ENCODE measurements at regions not wholly inside any gene's neighbourhood (a gene's known extent, or its start where the extent isn't known, plus 50 kb on each side); places are given as distances from the start of the nearest gene placed in this dataset.

- no peak for DNase-seq (ENCODE audit: insufficient read length, low spot score)
- FAIRE-seq: no peak
- TF ChIP-seq, protein P1, sequence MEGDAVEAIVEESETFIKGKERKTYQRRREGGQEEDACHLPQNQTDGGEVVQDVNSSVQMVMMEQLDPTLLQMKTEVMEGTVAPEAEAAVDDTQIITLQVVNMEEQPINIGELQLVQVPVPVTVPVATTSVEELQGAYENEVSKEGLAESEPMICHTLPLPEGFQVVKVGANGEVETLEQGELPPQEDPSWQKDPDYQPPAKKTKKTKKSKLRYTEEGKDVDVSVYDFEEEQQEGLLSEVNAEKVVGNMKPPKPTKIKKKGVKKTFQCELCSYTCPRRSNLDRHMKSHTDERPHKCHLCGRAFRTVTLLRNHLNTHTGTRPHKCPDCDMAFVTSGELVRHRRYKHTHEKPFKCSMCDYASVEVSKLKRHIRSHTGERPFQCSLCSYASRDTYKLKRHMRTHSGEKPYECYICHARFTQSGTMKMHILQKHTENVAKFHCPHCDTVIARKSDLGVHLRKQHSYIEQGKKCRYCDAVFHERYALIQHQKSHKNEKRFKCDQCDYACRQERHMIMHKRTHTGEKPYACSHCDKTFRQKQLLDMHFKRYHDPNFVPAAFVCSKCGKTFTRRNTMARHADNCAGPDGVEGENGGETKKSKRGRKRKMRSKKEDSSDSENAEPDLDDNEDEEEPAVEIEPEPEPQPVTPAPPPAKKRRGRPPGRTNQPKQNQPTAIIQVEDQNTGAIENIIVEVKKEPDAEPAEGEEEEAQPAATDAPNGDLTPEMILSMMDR (IDR thresholded peaks at IDR 0.05; ENCODE audit: insufficient read depth, missing control alignments): no peak
These were observed 112.5 kb downstream of the ASB7 start for GRCh38 chr15:100714749-100715342.

- FAIRE-seq (no peak), DNase-seq (ENCODE audit: insufficient read length, low spot score) (no peak)
- TF ChIP-seq, protein P1 (IDR thresholded peaks at IDR 0.05; ENCODE audit: insufficient read depth, missing control alignments): no peak
These were observed 113.4 kb downstream of the ASB7 start for GRCh38 chr15:100715571-100716455.

- no peak for DNase-seq (ENCODE audit: insufficient read length, low spot score)
- TF ChIP-seq, protein P1 (IDR thresholded peaks at IDR 0.05; ENCODE audit: insufficient read depth, missing control alignments): no peak
- no peak for FAIRE-seq
These were observed 114.2 kb downstream of the ASB7 start for GRCh38 chr15:100716456-100717085.

GRCh38 chr15:100717596-100717995 is 115.2 kb downstream of the ASB7 start:
- DNase-seq (ENCODE audit: insufficient read length, low spot score): no peak
- FAIRE-seq: no peak
- TF ChIP-seq, protein P1 (IDR thresholded peaks at IDR 0.05; ENCODE audit: insufficient read depth, missing control alignments): no peak

GRCh38 chr15:100718075-100718980 is 115.9 kb downstream of the ASB7 start:
- FAIRE-seq: no peak
- no peak for DNase-seq (ENCODE audit: insufficient read length, low spot score)
- TF ChIP-seq, protein P1 (IDR thresholded peaks at IDR 0.05; ENCODE audit: insufficient read depth, missing control alignments): no peak

DNA sequence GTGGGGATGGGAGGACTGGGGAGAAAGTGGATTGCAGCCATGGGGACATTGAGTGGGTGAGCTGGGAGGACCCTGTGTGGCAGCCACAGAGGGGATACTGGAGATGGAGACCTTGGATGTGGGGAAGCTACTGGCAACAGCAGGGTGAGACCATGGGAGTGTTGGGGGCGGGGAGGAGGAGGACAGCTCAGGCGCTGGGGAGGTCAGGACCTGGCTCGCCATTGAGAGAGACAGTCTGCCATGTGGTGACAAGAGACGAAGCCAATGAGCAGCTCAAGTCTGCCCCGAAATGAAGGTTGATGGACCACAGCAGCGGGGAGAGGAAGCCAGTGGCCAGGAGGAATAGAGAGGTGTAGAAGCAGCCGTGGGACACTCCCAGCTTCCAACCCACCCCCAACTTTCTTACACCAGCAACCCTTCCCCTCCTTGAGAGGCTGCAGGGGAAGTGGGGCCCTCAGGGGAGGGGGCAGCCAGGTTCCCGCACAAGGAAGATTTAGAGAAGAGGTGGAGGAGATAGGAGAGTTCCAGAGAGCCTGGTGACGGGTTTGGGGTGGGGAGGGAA is 118.1 kb downstream of the ASB7 start:
- TF ChIP-seq, protein P1 (IDR thresholded peaks at IDR 0.05; ENCODE audit: insufficient read depth, missing control alignments): no peak
- FAIRE-seq (no peak), DNase-seq (ENCODE audit: insufficient read length, low spot score) (no peak)
